ENCODE measurements at regions not wholly inside any gene's neighbourhood (a gene's known extent, or its start where the extent isn't known, plus 50 kb on each side); places are given as distances from the start of the nearest gene placed in this dataset.

GRCh38 chr18:38963943-38964660, 1398.5 kb upstream of the CELF4 start:
- no peak for DNase-seq

- no peak for DNase-seq
Observed at GRCh38 chr18:38961880-38962279, 1396.3 kb upstream of the CELF4 start.

GRCh38 chr18:38957736-38958135, 1392.1 kb upstream of the CELF4 start:
- DNase-seq: no peak

GRCh38 chr18:38956068-38956467, 1390.5 kb upstream of the CELF4 start:
- DNase-seq: no peak

GRCh38 chr18:38951633-38952032, 1386.0 kb upstream of the CELF4 start:
- DNase-seq: no peak

- peak; percentile 16 for DNase-seq
Observed at GRCh38 chr18:38948436-38948835, 1382.8 kb upstream of the CELF4 start.

- DNase-seq: no peak
Observed at GRCh38 chr18:38944446-38945024, 1378.9 kb upstream of the CELF4 start.

GRCh38 chr18:38941711-38942561, 1376.3 kb upstream of the CELF4 start:
- no peak for DNase-seq

- DNase-seq: no peak
Observed at GRCh38 chr18:38940863-38941531, 1375.4 kb upstream of the CELF4 start.

- no peak for DNase-seq
Observed at GRCh38 chr18:38940475-38940862, 1374.9 kb upstream of the CELF4 start.

- DNase-seq: no peak
Observed at GRCh38 chr18:38933910-38934510, 1368.4 kb upstream of the CELF4 start.

- no peak for DNase-seq
Observed at GRCh38 chr18:38933322-38933721, 1367.7 kb upstream of the CELF4 start.

- DNase-seq: no peak
Observed at GRCh38 chr18:38932752-38933151, 1367.2 kb upstream of the CELF4 start.

- DNase-seq: no peak
Observed at GRCh38 chr18:38931754-38932050, 1366.1 kb upstream of the CELF4 start.

GRCh38 chr18:38930881-38931753, 1365.5 kb upstream of the CELF4 start:
- no peak for DNase-seq

- no peak for DNase-seq
Observed at GRCh38 chr18:38923540-38923939, 1357.9 kb upstream of the CELF4 start.

GRCh38 chr18:38923126-38923525, 1357.5 kb upstream of the CELF4 start:
- DNase-seq: peak; percentile 39

GRCh38 chr18:38909972-38910371, 1344.4 kb upstream of the CELF4 start:
- DNase-seq: no peak

GRCh38 chr18:38902796-38903195, 1337.2 kb upstream of the CELF4 start:
- DNase-seq: no peak

- DNase-seq: no peak
Observed at GRCh38 chr18:38900445-38900844, 1334.8 kb upstream of the CELF4 start.

GRCh38 chr18:38900031-38900430, 1334.4 kb upstream of the CELF4 start:
- no peak for DNase-seq

- no peak for DNase-seq
Observed at GRCh38 chr18:38899252-38899651, 1333.7 kb upstream of the CELF4 start.

All from NCI-H1105 treated with DMSO at 0.1 percent for 48 hours (cell line).